ENCODE measurements at regions not wholly inside any gene's neighbourhood (a gene's known extent, or its start where the extent isn't known, plus 50 kb on each side); places are given as distances from the start of the nearest gene placed in this dataset.

GRCh38 chr1:56215771-56216170, 363.6 kb downstream of the PLPP3 start:
- TF ChIP-seq POLR2AphosphoS5 (IDR thresholded peaks at IDR 0.05; ENCODE audit: borderline replicate concordance, low read depth, low read length) (no peak), EZH2 (IDR thresholded peaks at IDR 0.05) (no peak)
